Fibroblast of the conjunctiva (primary cell): ENCODE measurements at regions not wholly inside any gene's neighbourhood (a gene's known extent, or its start where the extent isn't known, plus 50 kb on each side); places are given as distances from the start of the nearest gene placed in this dataset.

Experiments
- DNase-seq: peaks from one replicate; pipeline ENCODE4 v3.0.0-alpha.2; 2010; ENCODE audit warnings: low read depth

DNA sequence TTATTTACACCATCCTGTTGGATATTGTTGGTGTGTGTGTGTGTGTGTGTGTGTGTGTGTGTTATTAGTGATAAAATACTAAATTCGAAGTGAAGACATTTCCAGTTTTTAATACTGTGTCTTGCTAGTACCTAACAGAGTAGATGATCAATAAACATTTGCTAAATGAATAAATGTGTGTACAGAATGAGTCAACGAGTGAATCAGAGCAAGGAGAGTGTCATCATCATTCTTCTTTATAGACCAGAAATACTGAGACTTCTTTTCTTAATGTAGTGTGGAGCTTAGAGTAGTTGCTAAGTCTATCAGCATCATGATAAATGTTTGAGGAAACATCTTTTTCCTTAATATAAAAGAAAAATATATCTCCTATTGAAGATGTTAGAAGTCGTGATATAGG is 169.7 kb upstream of the SATB2 start:
- DNase-seq, result no peak

DNA sequence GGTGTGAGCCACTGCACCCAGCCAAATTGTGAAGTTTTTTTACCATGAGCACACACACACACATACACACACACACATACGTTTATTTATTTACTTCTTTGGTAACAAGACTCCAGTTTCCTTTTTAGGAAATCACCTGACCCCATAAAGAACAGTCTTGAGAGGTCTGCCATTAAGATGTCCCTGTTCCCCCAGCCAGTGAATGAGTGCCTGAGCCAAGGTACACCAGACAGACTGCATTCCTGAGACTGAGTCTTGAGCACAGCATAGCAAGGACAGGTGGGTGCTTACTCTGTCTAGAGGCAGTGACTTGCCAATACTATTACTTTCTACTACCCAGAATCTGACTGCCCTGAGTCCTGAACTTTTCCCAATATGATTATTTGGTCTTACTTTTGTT is 167.2 kb upstream of the SATB2 start:
- DNase-seq, result no peak

DNA sequence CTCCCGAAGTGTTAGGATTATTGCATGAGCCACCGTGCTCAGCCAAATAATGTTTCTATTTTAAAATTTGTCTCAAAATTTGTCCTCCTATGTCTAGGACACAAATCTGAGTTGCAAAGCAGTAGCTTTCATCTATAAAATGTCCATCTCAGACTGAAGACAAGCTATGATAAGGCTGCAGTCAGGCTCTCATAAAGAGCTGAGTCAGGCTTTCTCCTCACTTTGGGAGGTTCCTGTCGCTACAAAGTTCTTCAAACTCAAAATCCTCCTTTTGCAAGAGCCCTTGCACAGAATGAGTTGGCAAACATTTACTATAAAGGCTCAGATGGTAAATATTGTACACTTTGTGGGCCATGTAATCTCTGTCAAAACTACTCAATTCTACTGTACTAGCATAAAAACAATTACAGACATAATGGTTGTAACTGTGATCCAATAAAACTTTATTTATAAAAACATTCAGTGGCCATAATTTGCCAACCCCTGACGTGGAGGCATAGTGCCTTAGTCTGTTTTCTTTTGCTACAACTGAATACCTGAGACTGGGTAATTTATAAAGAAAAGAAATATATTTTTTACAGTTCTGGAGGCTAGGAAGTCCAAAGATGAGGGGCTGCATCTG is 154.9 kb upstream of the SATB2 start:
- DNase-seq, result no peak

DNA sequence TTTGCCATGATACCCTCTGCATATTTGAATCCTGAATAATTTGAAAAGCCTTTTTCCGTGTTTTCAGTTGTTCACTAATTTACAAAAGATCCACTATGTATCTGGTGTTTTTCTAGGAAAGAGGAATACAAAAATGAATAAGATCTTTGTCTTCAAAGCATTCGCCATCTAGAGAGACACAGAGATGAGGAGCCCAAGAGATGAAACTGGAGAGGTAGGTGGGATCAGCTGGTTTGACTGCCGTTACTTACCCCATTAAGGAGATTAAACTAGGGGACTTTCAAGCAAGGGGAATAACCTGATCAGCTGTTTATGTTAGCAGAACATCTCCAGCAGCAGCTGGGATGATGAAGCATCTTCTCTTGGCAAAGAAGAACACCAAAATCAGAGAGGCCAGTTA is 150.2 kb upstream of the SATB2 start:
- DNase-seq, result no peak

DNA sequence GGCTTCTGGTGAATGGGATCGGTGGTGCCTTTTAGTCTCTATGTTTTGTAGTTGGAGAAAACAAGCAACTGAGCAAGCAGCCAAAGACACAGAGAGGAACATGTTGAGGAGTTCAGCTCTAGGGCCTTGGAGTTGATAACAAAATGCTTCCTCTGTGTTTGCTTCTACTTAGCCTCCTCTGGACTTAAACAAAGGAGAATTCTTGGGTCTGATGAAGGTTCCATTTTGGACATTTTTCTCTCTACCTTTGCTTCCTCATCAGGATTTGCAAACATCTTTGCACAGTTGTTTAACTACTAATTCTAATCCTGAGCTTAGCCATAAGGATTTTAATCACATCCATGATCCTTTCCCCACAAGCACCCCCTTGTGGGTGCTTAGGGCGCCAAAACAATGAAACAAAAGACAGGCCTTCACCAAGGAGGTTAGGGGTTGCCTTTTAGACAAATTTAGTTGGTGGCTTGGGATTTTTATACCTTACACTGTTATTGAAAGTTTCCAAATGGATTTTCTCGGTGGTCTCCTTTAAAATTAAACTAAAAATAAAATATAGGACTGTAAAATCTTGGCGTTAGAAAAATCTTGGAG is 148.5 kb upstream of the SATB2 start:
- no peak for DNase-seq

DNA sequence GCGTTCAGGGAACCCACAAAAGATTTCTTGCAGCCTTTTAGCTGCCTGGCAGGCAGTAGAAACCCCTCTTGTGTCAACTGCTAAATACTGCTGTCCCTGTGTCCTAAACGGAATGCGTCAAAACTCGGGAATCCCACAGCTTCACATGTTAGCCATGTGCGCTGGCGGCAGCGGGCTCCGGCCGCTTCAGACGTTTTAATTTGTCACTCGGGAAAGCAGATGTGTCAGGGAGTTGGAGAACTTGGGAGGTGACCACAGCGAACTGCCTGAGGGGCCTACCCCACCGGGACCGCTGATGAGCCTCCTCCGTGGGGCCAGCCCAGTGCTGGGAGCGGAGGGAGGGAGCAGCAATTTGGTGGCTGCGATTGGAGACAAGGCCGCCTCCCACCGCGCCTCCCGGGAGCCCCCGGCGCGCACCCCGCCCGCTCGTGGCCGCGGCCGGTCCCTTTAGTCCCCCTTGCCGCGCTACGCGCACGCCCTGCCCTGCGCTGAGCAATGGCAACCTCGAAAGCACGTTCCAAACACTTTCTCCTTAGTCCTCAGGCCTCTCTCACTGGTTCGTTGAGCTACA is 146.1 kb upstream of the SATB2 start:
- DNase-seq, result no peak

DNA sequence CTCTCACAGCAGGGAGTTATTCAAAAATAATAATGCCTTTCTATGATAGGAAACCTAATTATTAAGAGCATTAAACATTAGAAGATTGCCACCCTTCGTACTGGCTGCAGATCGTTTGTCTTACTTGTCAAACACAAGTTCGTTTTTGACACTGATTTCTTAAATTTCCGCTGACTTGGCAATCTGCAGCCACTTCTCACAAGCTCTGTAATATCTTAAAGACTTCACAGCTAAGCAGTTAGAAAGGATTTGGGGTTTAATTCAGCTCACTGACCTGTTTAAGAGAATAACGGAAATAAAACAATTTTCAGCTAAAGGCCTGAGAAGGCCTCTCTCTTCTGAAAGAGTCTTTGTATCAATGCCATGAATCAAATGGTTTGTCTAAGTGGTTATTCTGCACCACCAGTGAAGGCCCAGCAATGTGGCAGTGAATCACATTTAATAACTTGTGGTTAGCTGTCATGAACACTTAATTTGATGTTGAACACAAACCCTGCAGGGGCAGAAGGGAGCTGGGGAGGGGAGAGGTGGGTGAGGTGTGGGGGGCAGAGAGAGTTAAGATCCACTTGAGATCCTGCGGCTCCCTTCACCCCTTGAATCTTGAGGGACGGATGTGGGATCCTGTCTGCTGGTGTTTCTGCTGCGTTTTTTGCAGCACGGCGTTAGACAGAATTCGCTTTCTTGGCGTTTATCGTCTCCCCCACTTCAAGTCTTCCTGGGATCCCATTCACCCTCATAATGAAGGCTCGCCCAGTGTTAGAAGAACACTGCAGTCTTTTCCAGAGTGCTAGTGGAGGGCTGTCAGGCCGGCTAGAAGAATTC is 145.4 kb upstream of the SATB2 start:
- no peak for DNase-seq

DNA sequence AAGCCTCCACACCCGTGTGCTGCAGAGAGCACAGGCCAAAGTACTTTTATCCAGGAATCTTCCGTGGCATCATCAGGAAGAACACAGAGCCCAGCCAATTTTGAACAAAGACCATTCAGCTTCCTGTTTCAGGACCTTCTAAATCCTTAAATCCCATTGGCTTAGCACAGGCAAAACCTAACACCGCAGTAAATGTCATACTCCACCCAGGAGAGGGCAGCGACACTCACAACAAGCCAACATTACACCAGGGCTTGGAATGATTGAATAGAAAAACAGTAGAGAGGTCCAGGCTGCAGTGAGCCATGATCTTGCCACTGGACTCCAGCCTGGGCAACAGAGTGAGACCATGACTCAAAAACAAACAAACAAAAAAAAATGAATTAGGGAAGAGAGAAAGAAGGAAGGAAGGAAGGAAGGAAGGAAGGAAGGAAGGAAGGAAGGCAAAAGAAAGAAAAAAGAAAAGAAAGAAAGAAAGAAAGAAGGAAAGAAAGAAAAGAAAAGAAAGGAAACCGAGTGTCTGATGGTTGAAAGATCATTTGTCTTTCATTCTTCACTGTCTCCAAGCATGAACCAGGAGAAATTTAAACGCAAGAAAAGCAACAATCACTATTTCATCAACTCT is 144.6 kb upstream of the SATB2 start:
- no peak for DNase-seq

DNA sequence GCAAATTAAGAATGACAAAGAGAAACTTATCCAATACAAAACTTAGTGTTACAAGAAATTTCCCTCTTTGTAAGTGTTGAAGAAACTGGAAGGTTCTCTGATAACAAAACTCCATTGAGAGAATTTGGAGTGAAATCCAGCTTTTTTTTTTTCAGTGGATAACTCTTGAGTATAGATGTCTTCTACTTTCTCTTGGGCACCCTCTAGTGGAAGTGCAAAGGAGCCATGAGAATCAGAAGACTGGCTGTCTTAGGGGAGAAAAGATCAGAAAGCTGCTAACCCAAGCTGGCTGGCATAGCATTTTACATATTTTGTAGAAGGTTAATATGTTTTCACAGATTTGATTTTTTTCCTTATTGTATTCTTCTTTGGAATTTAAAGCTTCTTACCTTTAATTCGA is 138.8 kb upstream of the SATB2 start:
- no peak for DNase-seq

DNA sequence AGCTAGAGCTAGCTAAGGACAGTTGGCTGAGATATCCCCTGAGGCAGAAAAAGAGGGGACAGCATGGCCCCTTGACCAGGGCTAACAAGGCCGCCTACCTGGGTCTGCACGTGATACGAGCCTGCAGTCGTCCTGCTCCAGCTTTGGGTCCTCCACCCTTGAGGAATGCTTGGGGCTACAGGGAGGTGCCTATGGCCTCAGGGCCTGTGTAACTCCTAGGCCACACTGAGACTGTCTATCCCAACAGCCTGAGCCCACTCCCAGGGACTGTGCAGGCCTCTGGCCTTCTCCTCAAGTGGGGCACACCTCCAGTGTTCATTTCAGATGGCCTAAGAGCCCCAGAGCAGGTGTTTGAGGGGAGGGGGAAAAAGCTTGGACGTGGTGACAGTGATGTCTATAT is 136.7 kb upstream of the SATB2 start:
- no peak for DNase-seq

DNA sequence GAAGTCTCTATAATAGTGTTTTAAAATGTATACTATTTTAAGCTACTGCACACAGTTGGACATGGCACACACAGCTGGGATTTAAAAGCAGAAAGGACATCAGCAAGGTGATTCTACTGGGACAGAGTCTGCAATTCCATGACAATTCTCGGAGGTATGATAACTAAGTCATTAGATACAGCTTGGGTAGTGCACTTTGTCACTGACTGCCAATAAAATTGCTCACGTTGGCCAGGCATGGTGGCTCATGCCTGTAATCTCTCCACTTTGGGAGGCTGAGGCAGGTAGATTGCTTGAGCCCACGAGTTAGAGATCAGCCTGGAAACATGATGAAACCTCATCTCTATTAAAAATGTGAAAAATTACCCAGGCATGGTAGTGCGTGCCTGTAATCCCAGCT is 134.1 kb upstream of the SATB2 start:
- DNase-seq, result no peak

DNA sequence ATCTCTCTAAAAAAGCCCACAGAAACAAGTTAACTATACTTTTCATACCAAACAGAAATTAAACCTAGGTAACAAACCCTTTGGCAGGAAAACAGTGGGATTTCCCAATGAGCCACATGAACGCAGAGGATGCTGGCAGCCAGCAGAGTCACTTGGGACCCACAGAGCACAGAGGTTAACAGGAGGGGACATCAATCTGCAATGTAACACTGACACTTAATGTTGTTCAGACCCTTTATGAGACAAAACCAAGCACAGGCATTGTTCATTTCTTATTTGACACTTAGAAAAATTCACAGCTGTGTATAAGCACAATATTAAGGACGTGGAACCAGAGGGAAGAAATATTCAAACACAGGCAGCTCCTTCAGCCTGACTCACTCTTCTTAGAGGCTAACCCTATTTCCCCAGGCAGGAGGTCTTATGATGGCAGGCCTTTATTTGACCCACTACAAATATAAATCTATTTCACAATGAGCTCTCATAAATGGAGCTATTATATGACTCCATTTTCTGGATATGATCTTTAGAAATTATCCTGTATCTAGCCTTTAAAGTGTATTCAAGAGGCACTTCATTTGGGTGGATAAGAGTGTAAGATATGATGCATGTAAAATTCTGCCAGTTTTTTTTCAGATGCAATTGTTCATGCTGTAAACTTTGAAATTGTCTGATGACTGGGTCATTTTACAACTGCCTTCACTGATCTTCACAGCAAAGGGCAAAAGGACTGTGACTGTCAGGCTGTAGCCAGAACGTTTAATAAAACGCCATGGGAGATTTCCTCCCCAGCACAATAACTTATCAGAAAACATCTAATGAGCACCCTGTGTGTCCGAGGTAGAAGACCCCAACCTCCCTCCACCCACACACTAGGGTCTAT is 132.8 kb upstream of the SATB2 start:
- DNase-seq, result no peak

DNA sequence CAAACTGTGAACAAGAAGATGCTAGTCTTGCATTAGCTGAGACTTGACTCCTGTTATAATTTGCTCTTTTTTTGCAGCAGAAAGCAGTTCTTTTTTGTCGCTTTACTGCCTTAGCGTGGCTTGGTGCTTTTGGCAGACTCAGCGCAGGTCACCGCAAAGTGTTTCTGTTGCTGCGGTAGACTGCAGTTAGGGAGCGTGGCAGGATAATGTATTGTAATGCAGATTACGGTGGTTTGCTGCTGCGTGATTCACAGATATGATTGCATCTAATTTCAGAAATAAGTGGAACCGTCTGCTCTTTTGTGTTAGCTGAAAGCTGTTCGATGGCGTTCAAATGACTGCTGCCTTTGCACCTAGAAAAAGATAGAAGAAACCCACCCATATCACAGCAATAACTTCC is 131.6 kb upstream of the SATB2 start:
- no peak for DNase-seq

DNA sequence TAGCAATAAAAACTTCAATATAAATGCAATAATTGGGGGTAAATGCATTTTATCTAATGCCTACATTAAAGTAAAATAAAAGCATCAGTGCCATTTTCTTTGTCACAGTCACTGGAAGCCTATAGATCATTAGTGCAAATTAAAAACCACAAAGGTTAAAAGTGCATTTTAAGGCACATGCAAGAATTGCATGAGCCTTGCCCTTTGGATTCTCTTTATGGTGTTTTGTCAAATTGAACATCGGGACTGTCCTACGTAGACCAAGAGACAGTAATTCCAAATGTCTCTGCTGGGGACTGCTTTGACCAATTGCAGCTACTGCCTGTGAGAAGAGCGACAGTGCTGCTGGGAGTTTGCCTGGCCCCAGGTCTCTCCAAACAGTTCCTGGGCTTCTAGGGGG is 130.3 kb upstream of the SATB2 start:
- DNase-seq, result no peak

DNA sequence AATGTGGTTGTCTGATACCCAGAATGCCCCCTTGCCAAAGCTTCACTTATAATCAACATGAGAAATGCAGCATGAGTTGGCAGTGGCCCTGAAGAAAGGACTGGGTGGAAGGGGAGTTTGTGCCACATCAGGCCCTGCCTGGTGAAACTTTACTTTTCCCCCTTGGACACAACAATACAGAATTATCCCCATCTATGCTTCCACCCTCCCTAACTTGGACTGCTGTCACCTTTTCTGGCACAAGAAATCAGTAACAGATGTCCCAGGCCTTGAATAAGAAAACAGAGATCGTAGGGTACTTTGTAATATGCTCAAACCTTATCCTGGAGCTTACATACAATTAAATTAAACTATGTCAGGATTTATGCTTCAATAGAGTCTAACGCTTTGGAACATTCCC is 128.9 kb upstream of the SATB2 start:
- no peak for DNase-seq

DNA sequence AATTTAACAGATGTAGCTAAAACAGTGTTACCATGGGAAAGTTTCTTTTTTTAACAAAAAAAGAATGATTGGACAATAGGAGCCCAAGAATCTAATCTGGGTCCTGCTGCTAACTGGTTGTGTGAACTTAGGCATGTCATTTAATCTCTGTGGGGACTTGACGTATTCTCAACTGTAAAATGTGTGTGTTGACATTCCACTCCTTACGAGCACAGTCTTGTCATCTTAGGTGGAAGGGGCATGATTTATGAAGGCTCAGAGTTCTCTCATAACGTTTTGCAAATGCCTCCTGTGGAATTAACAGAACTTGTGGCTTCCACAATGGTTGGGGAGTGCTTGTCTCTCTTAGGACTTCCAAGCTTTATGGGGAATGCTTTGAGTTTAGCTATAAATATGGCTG is 125.9 kb upstream of the SATB2 start:
- DNase-seq, result no peak

DNA sequence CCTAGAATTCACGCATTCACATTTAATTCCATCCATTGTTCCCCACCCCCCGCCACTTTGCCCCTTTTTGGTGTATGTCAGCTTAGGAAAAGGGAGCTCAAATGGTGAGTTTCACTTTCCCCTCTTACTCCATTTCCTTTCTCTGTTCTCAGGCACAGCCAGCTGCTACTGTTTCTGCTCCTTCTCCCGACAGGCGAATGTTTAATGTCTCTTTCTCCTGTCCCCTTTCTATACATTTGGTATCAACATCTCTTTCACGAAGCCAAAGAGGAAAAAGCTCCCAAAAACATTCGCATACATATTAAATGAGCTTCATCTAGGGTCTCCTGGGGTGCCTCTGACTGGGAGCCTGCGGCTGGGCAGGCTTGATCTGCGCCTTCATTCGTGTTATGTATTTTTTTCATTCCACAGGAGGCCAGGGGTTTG is 124.2 kb upstream of the SATB2 start:
- DNase-seq, result no peak

DNA sequence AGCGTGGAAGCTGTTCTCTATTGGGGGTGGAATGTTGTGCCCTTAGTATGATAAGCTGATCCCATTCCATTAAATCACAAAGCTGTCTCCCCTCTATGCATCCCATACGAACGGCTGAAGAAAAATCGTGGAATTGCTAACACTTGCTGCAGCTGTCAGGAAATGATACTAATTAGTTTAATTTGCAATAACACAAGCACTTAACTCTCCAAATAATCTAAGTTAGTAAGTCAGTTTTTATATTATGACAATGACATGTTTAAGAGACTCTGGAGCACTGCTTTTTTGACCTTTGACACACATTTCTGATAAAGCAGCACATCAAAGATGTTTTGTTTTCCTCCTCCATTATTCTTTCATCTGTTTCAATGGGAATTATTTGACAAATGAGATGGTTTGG is 123.7 kb upstream of the SATB2 start:
- DNase-seq, result no peak

DNA sequence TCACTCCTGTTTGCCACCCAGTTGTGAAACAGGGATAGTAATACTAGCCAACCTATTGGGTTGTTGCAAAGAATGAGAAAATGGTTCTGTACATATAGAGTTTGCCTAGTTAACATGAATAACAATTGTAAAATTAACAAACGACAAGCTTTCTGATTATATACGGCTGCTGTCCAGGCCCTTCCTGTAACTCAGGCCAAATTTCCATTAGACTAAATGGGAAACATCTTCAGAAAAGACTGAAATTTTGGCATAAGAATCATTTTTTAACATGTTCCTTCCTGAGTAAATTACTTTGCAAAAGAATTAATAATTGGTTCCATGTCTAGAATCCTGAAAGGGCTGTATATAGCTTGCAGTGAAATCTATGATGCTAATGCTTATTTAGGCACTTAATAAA is 117.7 kb upstream of the SATB2 start:
- no peak for DNase-seq

DNA sequence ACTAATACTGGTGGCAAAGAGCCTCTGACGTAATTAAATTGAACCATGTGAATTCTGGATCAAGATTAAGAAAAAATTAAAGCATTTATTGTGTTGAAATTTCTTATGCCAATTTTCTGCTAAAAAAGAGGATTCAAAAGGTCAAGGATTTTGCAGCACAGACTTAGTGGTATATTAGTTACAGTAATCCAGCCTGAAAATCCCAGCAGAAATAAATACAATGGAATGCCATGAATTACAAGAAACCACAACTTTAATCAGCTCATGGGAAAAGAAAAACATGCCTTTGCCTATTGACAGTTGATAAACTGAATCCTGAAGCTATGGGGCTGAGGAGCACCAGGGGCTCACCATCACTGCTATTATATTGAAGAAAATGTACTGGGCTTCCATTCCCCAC is 114.8 kb upstream of the SATB2 start:
- DNase-seq, result no peak

DNA sequence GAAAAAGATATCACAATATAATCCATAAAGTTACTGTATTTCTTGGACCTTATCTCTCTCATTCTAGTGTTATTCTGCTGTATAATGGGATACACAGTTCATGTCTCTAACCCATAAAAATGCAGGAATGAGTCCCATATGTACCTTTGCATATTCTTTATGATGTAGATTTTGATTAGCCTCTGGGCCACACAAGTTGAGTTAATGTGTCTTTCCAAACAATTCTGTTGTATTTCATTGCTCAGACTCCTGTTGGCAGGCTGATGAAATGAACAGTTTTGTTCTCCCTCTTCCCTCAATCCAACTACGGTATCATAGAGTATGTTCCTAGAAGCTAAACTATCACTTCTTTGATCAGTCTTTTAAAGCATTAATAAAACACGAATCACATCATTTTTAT is 113.2 kb upstream of the SATB2 start:
- DNase-seq, result no peak

DNA sequence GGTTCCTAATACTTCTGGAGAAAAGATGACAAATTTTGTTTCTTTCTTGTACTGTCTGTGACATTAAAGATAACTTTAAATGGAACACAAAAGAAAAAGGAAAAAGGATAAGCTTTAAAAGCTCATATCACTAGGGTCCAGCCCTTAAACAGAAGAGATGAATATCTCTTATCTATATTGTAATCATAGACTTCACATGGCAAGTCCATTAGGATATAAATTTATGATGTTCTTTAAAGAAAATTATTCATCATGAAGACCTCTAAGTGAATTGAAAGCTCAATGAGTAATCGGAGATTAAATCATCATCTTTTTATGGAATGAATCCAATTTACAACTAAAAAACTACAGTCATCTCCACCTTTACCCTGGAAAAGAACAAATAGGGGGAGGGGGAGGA is 111.6 kb upstream of the SATB2 start:
- no peak for DNase-seq
